IMR-90 (cell line): ENCODE measurements at regions not wholly inside any gene's neighbourhood (a gene's known extent, or its start where the extent isn't known, plus 50 kb on each side); places are given as distances from the start of the nearest gene placed in this dataset.

Experiments used
- ATAC-seq: fragments of 200-7000 bp; cut with Tn5 transposase; 2 replicates; pipeline ENCODE4 v1.9.1; 2020; ENCODE audit warnings: low read depth, mild to moderate bottlenecking, moderate library complexity
- BruUV-seq: library from RNA; stranded (reverse); fragments of 400-500 nt; replicated peaks from 2 replicates; lab custom pipeline; 2021; lab: Mats Ljungman, UMichigan
- CTCF ChIA-PET: fragments of 300-600 bp; formaldehyde crosslinking; extraction: SDS; loops from one replicate; lab custom pipeline; 2021; ENCODE audit warnings: antibody characterized with exemption; lab: Yijun Ruan, JAX
- POLR2A ChIA-PET: fragments of 300-600 bp; sonication (Branson Sonifier 250); formaldehyde crosslinking; loops from one replicate; lab custom pipeline; 2022; ENCODE audit warnings: antibody characterized with exemption; ENCODE audit not compliant: unreplicated experiment; lab: Charles Lee
- DNase-seq: peaks from one replicate; pipeline ENCODE4 v3.0.0; 2013
- H2AFZ ChIP-seq: replicated peaks from 2 replicates; pipeline ENCODE3; 2013; ENCODE audit warnings: low read length, mild to moderate bottlenecking; ENCODE audit not compliant: poor library complexity
- H2AK5ac ChIP-seq: 2 replicates; pipeline ENCODE4 v1.6.1; 2013; ENCODE audit warnings: low read depth, low read length, inconsistent platforms
- H2AK9ac ChIP-seq: replicated peaks from 2 replicates; pipeline ENCODE3; 2013; ENCODE audit warnings: mild to moderate bottlenecking, low read depth, low read length, moderate library complexity; ENCODE audit not compliant: poor library complexity
- H2BK120ac ChIP-seq: 2 replicates; pipeline ENCODE4 v1.6.1; 2013; ENCODE audit warnings: low read depth, low read length, inconsistent platforms
- H2BK15ac ChIP-seq: 3 replicates; pipeline ENCODE4 v1.6.1; 2013; ENCODE audit warnings: low read depth, low read length, inconsistent platforms
- H2BK20ac ChIP-seq: 2 replicates; pipeline ENCODE4 v1.6.1; 2013; ENCODE audit warnings: low read depth, mild to moderate bottlenecking, inconsistent platforms, low read length, moderate library complexity
- H2BK5ac ChIP-seq: 2 replicates; pipeline ENCODE4 v1.6.1; 2013; ENCODE audit warnings: mild to moderate bottlenecking, low read depth, low read length, inconsistent platforms; ENCODE audit not compliant: poor library complexity, severe bottlenecking
- H3K14ac ChIP-seq: replicated peaks from 2 replicates; pipeline ENCODE4 v1.6.1; 2013; ENCODE audit warnings: low read depth, low read length, inconsistent platforms
- H3K18ac ChIP-seq: 2 replicates; pipeline ENCODE4 v1.6.1; 2013; ENCODE audit warnings: low read depth, low read length, control low read depth
- H3K23ac ChIP-seq: 2 replicates; pipeline ENCODE4 v1.6.1; 2013; ENCODE audit warnings: low read depth, low read length, inconsistent platforms
- H3K27ac ChIP-seq: 2 replicates; pipeline ENCODE4 v1.5.1; 2013; ENCODE audit warnings: mild to moderate bottlenecking, control low read depth, low read length; ENCODE audit not compliant: insufficient read depth
- H3K27me3 ChIP-seq: 2 replicates; pipeline ENCODE4 v1.6.1; 2013; ENCODE audit warnings: low read length; ENCODE audit not compliant: control insufficient read depth, insufficient read depth
- H3K36me3 ChIP-seq: 2 replicates; pipeline ENCODE4 v1.6.1; 2013; ENCODE audit warnings: low read length, mixed read lengths; ENCODE audit not compliant: control insufficient read depth, insufficient read depth
- H3K4ac ChIP-seq: 2 replicates; pipeline ENCODE4 v1.6.1; 2013; ENCODE audit warnings: low read depth, low read length, inconsistent platforms
- H3K4me1 ChIP-seq: 2 replicates; pipeline ENCODE4 v1.6.1; 2013; ENCODE audit warnings: low read length, mixed read lengths; ENCODE audit not compliant: control insufficient read depth, insufficient read depth
- H3K4me2 ChIP-seq: 2 replicates; pipeline ENCODE4 v1.6.1; 2013; ENCODE audit warnings: low read depth, mild to moderate bottlenecking, control low read depth, low read length, moderate library complexity
- H3K4me3 ChIP-seq: 2 replicates; pipeline ENCODE4 v1.5.1; 2013; ENCODE audit warnings: low read depth, mild to moderate bottlenecking, control low read depth, low read length, moderate library complexity; ENCODE audit not compliant: insufficient read depth
- H3K56ac ChIP-seq: 2 replicates; pipeline ENCODE4 v1.6.1; 2013; ENCODE audit warnings: low read length, inconsistent platforms; ENCODE audit not compliant: insufficient read depth; ENCODE audit errors: extremely low read depth
- H3K79me1 ChIP-seq, 2 experiments: 2 replicates each; pipeline ENCODE4 v1.6.1; 2013; ENCODE audit warnings: low read length in 2 of 2, inconsistent platforms in 1 of 2, low read depth in 1 of 2
- H3K9ac ChIP-seq: 2 replicates; pipeline ENCODE4 v1.6.1; 2013; ENCODE audit warnings: low read depth, low read length, control low read depth
- H3K9me1 ChIP-seq: 2 replicates; pipeline ENCODE4 v1.6.1; 2013; ENCODE audit warnings: low read length, inconsistent platforms; ENCODE audit not compliant: insufficient read depth
- H3K9me3 ChIP-seq: 2 replicates; pipeline ENCODE4 v1.6.1; 2013; ENCODE audit warnings: low read length; ENCODE audit not compliant: control insufficient read depth, insufficient read depth
- H4K20me1 ChIP-seq: 2 replicates; pipeline ENCODE4 v1.6.1; 2013; ENCODE audit warnings: low read length, inconsistent platforms; ENCODE audit not compliant: insufficient read depth
- H4K5ac ChIP-seq: 2 replicates; pipeline ENCODE4 v1.6.1; 2013; ENCODE audit warnings: mild to moderate bottlenecking, low read depth, low read length, control low read depth
- H4K8ac ChIP-seq, 2 experiments: 2 replicates each; pipeline ENCODE4 v1.6.1; 2013; ENCODE audit warnings: low read depth in 2 of 2, low read length in 2 of 2, control low read depth in 1 of 2, inconsistent platforms in 1 of 2
- H4K91ac ChIP-seq: 2 replicates; pipeline ENCODE4 v1.6.1; 2013; ENCODE audit warnings: low read depth, low read length, inconsistent platforms; ENCODE audit not compliant: insufficient read depth
- BHLHE40 ChIP-seq: fragments of 150-350 bp; IDR thresholded peaks from 2 replicates; pipeline ENCODE4 v1.6.1; 2016; ENCODE audit warnings: mild to moderate bottlenecking, low read depth, low read length
- CEBPB ChIP-seq: IDR thresholded peaks from 2 replicates; pipeline ENCODE4 v1.6.1; 2012; ENCODE audit warnings: low read depth, low read length, improper control_type of control experiment
- CHD1 ChIP-seq: IDR thresholded peaks from 2 replicates; pipeline ENCODE4 v1.6.1; 2012; ENCODE audit warnings: low read depth, low read length, improper control_type of control experiment
- FOS ChIP-seq: fragments of 150-350 bp; IDR thresholded peaks from 2 replicates; pipeline ENCODE4 v1.6.1; 2016; ENCODE audit warnings: low read depth, low read length
- MAFK ChIP-seq: IDR thresholded peaks from 2 replicates; pipeline ENCODE4 v1.6.1; 2012; ENCODE audit warnings: low read depth, low read length, improper control_type of control experiment
- MAZ ChIP-seq: IDR thresholded peaks from 2 replicates; pipeline ENCODE4 v1.6.1; 2012; ENCODE audit warnings: low read depth, mild to moderate bottlenecking, low read length, improper control_type of control experiment, moderate library complexity, borderline replicate concordance
- MXI1 ChIP-seq: IDR thresholded peaks from 2 replicates; pipeline ENCODE4 v1.6.1; 2012; ENCODE audit warnings: low read depth, mild to moderate bottlenecking, low read length, moderate library complexity, borderline replicate concordance
- NFE2L2 ChIP-seq: fragments of 150-350 bp; IDR thresholded peaks from 2 replicates; pipeline ENCODE4 v1.6.1; 2016; ENCODE audit warnings: low read depth, mild to moderate bottlenecking, low read length
- POLR2A ChIP-seq: IDR thresholded peaks from 2 replicates; pipeline ENCODE4 v1.6.1; 2012; ENCODE audit warnings: mild to moderate bottlenecking, low read depth, low read length
- RAD21 ChIP-seq: IDR thresholded peaks from 2 replicates; pipeline ENCODE4 v1.6.1; 2012; ENCODE audit warnings: low read length, improper control_type of control experiment
- RCOR1 ChIP-seq: IDR thresholded peaks from 2 replicates; pipeline ENCODE4 v1.6.1; 2012; ENCODE audit warnings: mild to moderate bottlenecking, low read length, improper control_type of control experiment; ENCODE audit not compliant: insufficient replicate concordance
- RFX5 ChIP-seq: IDR thresholded peaks from 2 replicates; pipeline ENCODE4 v1.8.0; 2012; ENCODE audit warnings: low read depth, mild to moderate bottlenecking, low read length, moderate library complexity
- SMC3 ChIP-seq: fragments of 150-350 bp; IDR thresholded peaks from 2 replicates; pipeline ENCODE4 v1.6.1; 2016; ENCODE audit warnings: low read depth, mild to moderate bottlenecking, antibody characterized with exemption, low read length, moderate library complexity
- WGBS, 2 experiments: methylation state at CpG; one replicate each; pipeline versions ENCODE4 v1.1.5 to v1.1.7; 2013; ENCODE audit warnings: missing lambda C conversion rate in 2 of 2; ENCODE audit not compliant: insufficient read length in 1 of 2; ENCODE audit errors: extremely low coverage in 2 of 2; 5-methylcytosine and 5-hydroxymethylcytosine counted together
- dilution Hi-C: fragments of 300-500 bp; cut with HindIII; formaldehyde crosslinking; loops from one replicate; pipeline ENCODE4 v1.14.3; 2018; ENCODE audit warnings: low sequenced_read_pairs; ENCODE audit not compliant: unreplicated experiment
- in situ Hi-C: fragments of 300-500 bp; cut with MboI; formaldehyde crosslinking; loops from 3 replicates; pipeline ENCODE4 v1.14.3; 2019; ENCODE audit warnings: low sequenced_read_pairs, inconsistent platforms, mixed read lengths
- intact Hi-C: fragments of 100-400 bp; cut with micrococcal nuclease; formaldehyde crosslinking; loops from 2 replicates; pipeline ENCODE4 v1.10.0; 2022
- TF ChIP-seq, protein P1 (sequence below): conservative IDR thresholded peaks from 2 replicates; pipeline ENCODE4 v1.5.1; 2012; ENCODE audit warnings: mild to moderate bottlenecking, low read depth, low read length, improper control_type of control experiment
- TF ChIP-seq, protein P2 (sequence below): fragments of 150-350 bp; IDR thresholded peaks from 2 replicates; pipeline ENCODE4 v1.6.1; 2016; ENCODE audit warnings: low read depth, mild to moderate bottlenecking, low read length, moderate library complexity, borderline replicate concordance
- TF ChIP-seq, protein P3 (sequence below): fragments of 150-350 bp; IDR thresholded peaks from 2 replicates; pipeline ENCODE4 v1.6.1; 2017; ENCODE audit warnings: mild to moderate bottlenecking, antibody characterized with exemption, low read length, low read depth

DNA sequence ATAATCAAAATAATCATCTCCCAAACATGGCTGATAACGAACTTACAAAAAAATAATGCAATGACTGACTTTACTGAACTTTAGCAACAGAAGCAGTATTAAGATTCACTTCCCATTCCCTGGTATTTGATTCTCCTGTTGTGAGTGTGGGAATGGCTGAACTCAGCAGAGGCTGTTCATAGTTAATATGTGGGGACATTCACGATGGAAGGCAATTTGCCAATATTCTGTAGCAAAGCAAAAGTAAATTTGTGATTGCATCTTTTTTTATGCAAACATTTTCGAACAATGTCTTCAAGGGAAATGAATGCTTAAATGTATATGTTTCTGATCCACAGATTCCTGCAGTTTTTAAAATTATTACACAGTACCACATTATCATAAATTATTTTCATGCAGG is 431.7 kb upstream of the KLF6 start:
- in situ Hi-C loops = no loop called here
- ChIA-PET CTCF (interaction anchor here (0.6 kb wide), 1 partner anchor 98 kb away, joined by 5 read pairs; no protein-coding TSS in a partner anchor), POLR2A (no interaction called here)
- no peak overlapping the region for H2BK20ac ChIP-seq
- ATAC-seq (no peak), DNase-seq (no peak)
- no peaks in the 10 kb centered on the region for H3K79me1 ChIP-seq
- no peaks in the 10 kb centered on the region for H3K9me3 ChIP-seq
- H2BK120ac ChIP-seq = no peak overlapping the region
- H3K9ac ChIP-seq = no peak overlapping the region
- no peak overlapping the region for H4K91ac ChIP-seq
- no peak overlapping the region for H3K4ac ChIP-seq
- no peak overlapping the region for H2BK5ac ChIP-seq
- intact Hi-C loops = no loop called here
- TF ChIP-seq, protein P1, sequence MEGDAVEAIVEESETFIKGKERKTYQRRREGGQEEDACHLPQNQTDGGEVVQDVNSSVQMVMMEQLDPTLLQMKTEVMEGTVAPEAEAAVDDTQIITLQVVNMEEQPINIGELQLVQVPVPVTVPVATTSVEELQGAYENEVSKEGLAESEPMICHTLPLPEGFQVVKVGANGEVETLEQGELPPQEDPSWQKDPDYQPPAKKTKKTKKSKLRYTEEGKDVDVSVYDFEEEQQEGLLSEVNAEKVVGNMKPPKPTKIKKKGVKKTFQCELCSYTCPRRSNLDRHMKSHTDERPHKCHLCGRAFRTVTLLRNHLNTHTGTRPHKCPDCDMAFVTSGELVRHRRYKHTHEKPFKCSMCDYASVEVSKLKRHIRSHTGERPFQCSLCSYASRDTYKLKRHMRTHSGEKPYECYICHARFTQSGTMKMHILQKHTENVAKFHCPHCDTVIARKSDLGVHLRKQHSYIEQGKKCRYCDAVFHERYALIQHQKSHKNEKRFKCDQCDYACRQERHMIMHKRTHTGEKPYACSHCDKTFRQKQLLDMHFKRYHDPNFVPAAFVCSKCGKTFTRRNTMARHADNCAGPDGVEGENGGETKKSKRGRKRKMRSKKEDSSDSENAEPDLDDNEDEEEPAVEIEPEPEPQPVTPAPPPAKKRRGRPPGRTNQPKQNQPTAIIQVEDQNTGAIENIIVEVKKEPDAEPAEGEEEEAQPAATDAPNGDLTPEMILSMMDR = no peak
- no peak for TF ChIP-seq MAFK
- no peak for TF ChIP-seq RFX5
- no peak for TF ChIP-seq RAD21
- no peak for TF ChIP-seq CHD1
- no peak for TF ChIP-seq FOS
- no peak for TF ChIP-seq RCOR1
- no peak for TF ChIP-seq POLR2A
- no peak for TF ChIP-seq NFE2L2
- no peak for TF ChIP-seq CEBPB
- TF ChIP-seq, protein P2, sequence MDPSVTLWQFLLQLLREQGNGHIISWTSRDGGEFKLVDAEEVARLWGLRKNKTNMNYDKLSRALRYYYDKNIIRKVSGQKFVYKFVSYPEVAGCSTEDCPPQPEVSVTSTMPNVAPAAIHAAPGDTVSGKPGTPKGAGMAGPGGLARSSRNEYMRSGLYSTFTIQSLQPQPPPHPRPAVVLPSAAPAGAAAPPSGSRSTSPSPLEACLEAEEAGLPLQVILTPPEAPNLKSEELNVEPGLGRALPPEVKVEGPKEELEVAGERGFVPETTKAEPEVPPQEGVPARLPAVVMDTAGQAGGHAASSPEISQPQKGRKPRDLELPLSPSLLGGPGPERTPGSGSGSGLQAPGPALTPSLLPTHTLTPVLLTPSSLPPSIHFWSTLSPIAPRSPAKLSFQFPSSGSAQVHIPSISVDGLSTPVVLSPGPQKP = no peak
- TF ChIP-seq, protein P3, sequence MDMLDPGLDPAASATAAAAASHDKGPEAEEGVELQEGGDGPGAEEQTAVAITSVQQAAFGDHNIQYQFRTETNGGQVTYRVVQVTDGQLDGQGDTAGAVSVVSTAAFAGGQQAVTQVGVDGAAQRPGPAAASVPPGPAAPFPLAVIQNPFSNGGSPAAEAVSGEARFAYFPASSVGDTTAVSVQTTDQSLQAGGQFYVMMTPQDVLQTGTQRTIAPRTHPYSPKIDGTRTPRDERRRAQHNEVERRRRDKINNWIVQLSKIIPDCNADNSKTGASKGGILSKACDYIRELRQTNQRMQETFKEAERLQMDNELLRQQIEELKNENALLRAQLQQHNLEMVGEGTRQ = no peak
- no peak for TF ChIP-seq MXI1
- no peak for TF ChIP-seq MAZ
- TF ChIP-seq SMC3 = no peak
- no peak for TF ChIP-seq BHLHE40
- H3K36me3 ChIP-seq = no peaks in the 10 kb centered on the region
- H4K5ac ChIP-seq = no peak overlapping the region
- no peak overlapping the region for H3K4me2 ChIP-seq
- WGBS, 2 experiments = no CpG with 5 or more reads among the region's 3 CpGs
- no peak overlapping the region for H2AK9ac ChIP-seq
- no peak overlapping the region for H4K8ac ChIP-seq
- H3K56ac ChIP-seq = no peak overlapping the region
- H2AFZ ChIP-seq = no peak overlapping the region
- no peak overlapping the region for H2BK15ac ChIP-seq
- no peaks in the 10 kb centered on the region for H3K9me1 ChIP-seq
- H2AK5ac ChIP-seq = no peak overlapping the region
- no peak overlapping the region for H3K18ac ChIP-seq
- dilution Hi-C loops = no loop called here
- H3K27me3 ChIP-seq = no peaks in the 10 kb centered on the region
- no peak overlapping the region for H3K14ac ChIP-seq
- H3K23ac ChIP-seq = no peak overlapping the region
- no TSS peak for BruUV-seq
- no peaks in the 10 kb centered on the region for H4K20me1 ChIP-seq
- H3K4me3 ChIP-seq = no peak overlapping the region
- H3K27ac ChIP-seq = no peak overlapping the region
- H3K4me1 ChIP-seq = 0 out of 2 replicates have a peak, but pooled peaks cover 2% of the 10 kb centered on the region
